GM18951 (cell line): ENCODE measurements at regions not wholly inside any gene's neighbourhood (a gene's known extent, or its start where the extent isn't known, plus 50 kb on each side); places are given as distances from the start of the nearest gene placed in this dataset.
"Not testable (repeated sequence)": the region's sequence is repeated elsewhere in the genome, so short reads cannot be mapped to it uniquely, and the experiment has no call there.

Source experiments
- POLR2A ChIP-seq: IDR thresholded peaks from 4 replicates; pipeline ENCODE4 v1.6.1; 2011; ENCODE audit warnings: mild to moderate bottlenecking; ENCODE audit not compliant: insufficient read length, insufficient read depth; ENCODE audit errors: extremely low read depth
- in situ Hi-C: fragments of 300-500 bp; cut with MboI; formaldehyde crosslinking; loops from one replicate; pipeline ENCODE4 v1.12.0; 2022; ENCODE audit warnings: low sequenced_read_pairs, mixed read lengths, inconsistent platforms; ENCODE audit not compliant: unreplicated experiment

GRCh38 chr6:10343320-10343719, 71.6 kb downstream of the TFAP2A start:
- no peak for TF ChIP-seq POLR2A
- in situ Hi-C loops, result no loop called here

- no peak for TF ChIP-seq POLR2A
- in situ Hi-C loops, result no loop called here
These were observed 73.3 kb downstream of the TFAP2A start for GRCh38 chr6:10341605-10342004.

GRCh38 chr6:10338151-10338550, 76.7 kb downstream of the TFAP2A start:
- in situ Hi-C loops, result no loop called here
- TF ChIP-seq POLR2A, result no peak

GRCh38 chr6:10337376-10337775, 77.5 kb downstream of the TFAP2A start:
- in situ Hi-C loops, result not testable (repeated sequence)

GRCh38 chr6:10332111-10332510, 82.8 kb downstream of the TFAP2A start:
- no peak for TF ChIP-seq POLR2A
- in situ Hi-C loops, result no loop called here

GRCh38 chr6:10331334-10331968, 83.4 kb downstream of the TFAP2A start:
- in situ Hi-C loops, result no loop called here

GRCh38 chr6:10330515-10330914, 84.4 kb downstream of the TFAP2A start:
- TF ChIP-seq POLR2A, result no peak
- in situ Hi-C loops, result no loop called here

More at GRCh38 chr6:10331334-10331968, 83.4 kb downstream of the TFAP2A start:
- no peak for TF ChIP-seq POLR2A

GRCh38 chr6:10323018-10323417, 91.9 kb downstream of the TFAP2A start:
- in situ Hi-C loops, result no loop called here
- TF ChIP-seq POLR2A, result no peak

- in situ Hi-C loops, result no loop called here
- TF ChIP-seq POLR2A, result no peak
These were observed 94.6 kb downstream of the TFAP2A start for GRCh38 chr6:10320291-10320690.

- in situ Hi-C loops, result no loop called here
- no peak for TF ChIP-seq POLR2A
These were observed 98.5 kb downstream of the TFAP2A start for GRCh38 chr6:10316373-10316721.

- no peak for TF ChIP-seq POLR2A
- in situ Hi-C loops, result no loop called here
These were observed 99.1 kb downstream of the TFAP2A start for GRCh38 chr6:10315658-10316372.

- in situ Hi-C loops, result no loop called here
- TF ChIP-seq POLR2A, result no peak
These were observed 99.8 kb downstream of the TFAP2A start for GRCh38 chr6:10315034-10315433.

GRCh38 chr6:10314163-10314955, 100.5 kb downstream of the TFAP2A start:
- no peak for TF ChIP-seq POLR2A
- in situ Hi-C loops, result no loop called here

GRCh38 chr6:10313799-10314162, 101.1 kb downstream of the TFAP2A start:
- no peak for TF ChIP-seq POLR2A
- in situ Hi-C loops, result no loop called here
